HepG2 (cell line): ENCODE measurements at regions not wholly inside any gene's neighbourhood (a gene's known extent, or its start where the extent isn't known, plus 50 kb on each side); places are given as distances from the start of the nearest gene placed in this dataset.
"Not testable (repeated sequence)": the region's sequence is repeated elsewhere in the genome, so short reads cannot be mapped to it uniquely, and the experiment has no call there.

ENCODE experiments used
- ATAC-seq: fragments of 200-7000 bp; cut with Tn5 transposase; 3 replicates; pipeline ENCODE4 v1.9.1; 2020; ENCODE audit warnings: mild to moderate bottlenecking, moderate library complexity
- BruUV-seq: library from RNA; stranded (reverse); fragments of 400-500 nt; replicated peaks from 2 replicates; lab custom pipeline; 2021; lab: Mats Ljungman, UMichigan
- CTCF ChIA-PET: fragments of 300-600 bp; formaldehyde crosslinking; extraction: SDS; loops from one replicate; lab custom pipeline; 2021; ENCODE audit warnings: low total read pairs, inconsistent platforms, low intra/inter-chr PET ratio; lab: Yijun Ruan, JAX
- POLR2A ChIA-PET: fragments of 350-600 bp; sonication (Branson Sonifier 250); formaldehyde crosslinking; loops from one replicate; lab custom pipeline; 2020; ENCODE audit warnings: antibody characterized with exemption, inconsistent platforms; lab: Yijun Ruan, JAX
- DNase-seq: peaks from one replicate; pipeline ENCODE4 v3.0.0-alpha.2; 2015; ENCODE audit warnings: low spot score
- FAIRE-seq: peaks from 3 replicates; lab custom pipeline; 2011; peaks lifted over from hg19 to GRCh38; lab: Jason Lieb, UNC
- H2AFZ ChIP-seq: one replicate; pipeline ENCODE4 v1.6.1; 2011; ENCODE audit warnings: low read length, inconsistent platforms
- H3K27ac ChIP-seq: fragments of 300-600 bp; 3 replicates; pipeline ENCODE4 v1.8.0; 2011; ENCODE audit warnings: mixed run types, mild to moderate bottlenecking, mixed read lengths, low read length, inconsistent platforms; ENCODE audit not compliant: insufficient read depth; ENCODE audit errors: extremely low read length
- H3K27me3 ChIP-seq, 2 experiments: fragments of 200-600 bp in 1 of 2; 2 replicates in 1 of 2; 3 replicates in 1 of 2; pipeline versions ENCODE4 v1.6.0 to v1.8.0; 2011; ENCODE audit warnings: low read length in 2 of 2, mild to moderate bottlenecking in 2 of 2, moderate library complexity in 2 of 2, inconsistent platforms in 1 of 2; ENCODE audit not compliant: insufficient read depth in 2 of 2, control insufficient read depth in 1 of 2
- H3K36me3 ChIP-seq, 2 experiments: fragments of 200-600 bp in 1 of 2; replicated peaks in 1 of 2; 2 replicates in 1 of 2; 3 replicates in 1 of 2; pipeline versions ENCODE4 v1.5.1 to v1.8.0; 2011; ENCODE audit warnings: low read length in 2 of 2, inconsistent platforms in 1 of 2; ENCODE audit not compliant: insufficient read depth in 2 of 2, control insufficient read depth in 1 of 2
- H3K4me1 ChIP-seq: 2 replicates; pipeline ENCODE4 v1.5.1; 2012; ENCODE audit warnings: low read length, inconsistent platforms; ENCODE audit not compliant: insufficient read depth
- H3K4me2 ChIP-seq: 2 replicates; pipeline ENCODE4 v1.6.0; 2011; ENCODE audit warnings: low read depth, low read length, inconsistent platforms
- H3K4me3 ChIP-seq, 3 experiments: fragments of 200-600 bp in 1 of 3; sonication (generic), shearing (Covaris generic) in 1 of 3; replicated peaks in 1 of 3; 2 replicates each; pipeline ENCODE4 v1.5.1; 2011 to 2016; ENCODE audit warnings: low read length in 3 of 3, inconsistent platforms in 2 of 3, low read depth in 2 of 3, mild to moderate bottlenecking in 2 of 3, control low read depth in 1 of 3, mixed read lengths in 1 of 3; ENCODE audit not compliant: insufficient read depth in 1 of 3
- H3K79me2 ChIP-seq: one replicate; pipeline ENCODE4 v1.6.1; 2011; ENCODE audit warnings: low read length, inconsistent platforms; ENCODE audit not compliant: insufficient read depth
- H3K9ac ChIP-seq: 2 replicates; pipeline ENCODE4 v1.6.0; 2011; ENCODE audit warnings: mild to moderate bottlenecking, low read depth, low read length, inconsistent platforms; ENCODE audit not compliant: insufficient read depth
- H3K9me3 ChIP-seq: 2 replicates; pipeline ENCODE4 v1.5.1; 2012; ENCODE audit warnings: mild to moderate bottlenecking, low read length
- H4K20me1 ChIP-seq: 2 replicates; pipeline ENCODE4 v1.6.0; 2011; ENCODE audit warnings: inconsistent platforms, mild to moderate bottlenecking, low read length, moderate library complexity; ENCODE audit not compliant: insufficient read depth
- WGBS: methylation state at CpG from one replicate; pipeline ENCODE4 v1.1.6; 2017; ENCODE audit warnings: low lambda C conversion rate; 5-methylcytosine and 5-hydroxymethylcytosine counted together
- in situ Hi-C: cut with HindIII; loops from 2 replicates; pipeline ENCODE4 v1.10.0; 2017; ENCODE audit warnings: low pct_unique_long_range_greater_than_20kb; ENCODE audit not compliant: extremely low pct_ligation_motif_present
- intact Hi-C: fragments of 100-400 bp; cut with micrococcal nuclease; formaldehyde crosslinking; loops from one replicate; pipeline ENCODE4 v1.10.0; 2022; ENCODE audit not compliant: unreplicated experiment
- small RNA-seq, 3 experiments: library from RNA; depleted of rRNA; stranded (forward); fragments of <200 nt; gene quantifications; one replicate each; pipeline ENCODE3, GENCODE V24; 2012; ENCODE audit warnings: low read depth in 2 of 3, low replicate concordance in 1 of 3; ENCODE audit not compliant: insufficient read length in 3 of 3, insufficient read depth in 2 of 3

GRCh38 chrX:87465757-87466156, 51.8 kb upstream of the KLHL4 start:
- H3K4me1 ChIP-seq, H3K79me2 ChIP-seq, H3K4me2 ChIP-seq, H4K20me1 ChIP-seq, intact Hi-C loops, ATAC-seq, H3K4me3 ChIP-seq, CTCF ChIA-PET, BruUV-seq, DNase-seq, POLR2A ChIA-PET, H3K27me3 ChIP-seq, H2AFZ ChIP-seq, FAIRE-seq, H3K9me3 ChIP-seq, H3K9ac ChIP-seq, H3K36me3 ChIP-seq, H3K27ac ChIP-seq, in situ Hi-C loops: not testable (repeated sequence)
- WGBS: 0% methylated on average over 1 of the region's 23 CpGs

Small RNAs in the stretch of these regions (small RNA-seq; reads per million reads assigned to genes)
- 0 reads per million in 3 experiments for gene Z96811.1
